ENCODE measurements at regions not wholly inside any gene's neighbourhood (a gene's known extent, or its start where the extent isn't known, plus 50 kb on each side); places are given as distances from the start of the nearest gene placed in this dataset.
A peak's percentile ranks its signal among the peaks of the same experiment; 100 is the strongest.

DNA sequence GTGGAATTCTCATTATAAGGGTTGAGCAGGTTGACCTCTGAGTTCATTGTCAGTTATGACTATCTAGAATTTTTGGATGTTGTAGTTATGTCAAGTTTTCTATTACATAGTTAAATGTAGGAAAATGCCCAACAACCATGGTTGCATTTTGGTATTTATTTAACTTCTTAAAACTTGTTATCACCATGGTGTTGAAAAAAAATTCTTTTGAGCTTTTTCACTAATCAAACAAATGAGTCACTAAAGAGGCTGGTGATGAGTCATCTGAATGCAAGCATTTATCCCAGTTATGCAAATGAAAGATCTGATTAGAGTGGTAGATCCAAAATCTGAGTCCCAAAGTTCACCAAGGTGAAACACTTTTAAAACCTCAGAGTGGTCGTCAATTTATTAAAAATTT is 624.7 kb upstream of the IGFBP3 start:
- DNase-seq (ENCODE audit: low read depth) = peak; percentile 98

DNA sequence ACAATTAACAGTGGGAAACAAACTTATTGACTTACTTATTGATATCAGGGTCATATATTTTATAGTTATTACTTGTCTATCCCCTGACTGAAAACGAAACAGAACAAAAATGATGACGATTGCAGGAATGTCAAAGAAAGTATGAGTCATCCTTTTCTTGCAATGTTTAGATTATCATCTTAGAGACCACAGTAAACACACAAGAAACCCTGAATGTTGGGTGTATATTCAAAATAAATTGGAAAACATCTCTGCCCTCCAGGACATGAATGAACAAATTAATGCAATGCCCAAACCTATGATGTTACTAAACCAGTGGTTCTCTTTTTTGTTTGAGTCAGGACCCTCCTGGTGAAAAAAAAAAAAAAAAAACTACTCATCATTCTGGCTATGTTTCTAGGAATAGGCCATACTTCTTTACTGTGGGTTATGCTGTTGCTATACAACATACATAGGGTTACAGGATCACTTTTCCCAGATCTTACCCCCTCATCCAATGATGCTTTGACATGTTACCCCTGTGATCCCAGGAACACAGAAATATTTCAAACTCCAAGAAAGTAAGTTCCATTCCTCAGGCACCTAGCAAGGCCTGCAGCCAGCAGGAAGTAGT is 623.4 kb upstream of the IGFBP3 start:
- DNase-seq (ENCODE audit: low read depth) = peak; percentile 95

DNA sequence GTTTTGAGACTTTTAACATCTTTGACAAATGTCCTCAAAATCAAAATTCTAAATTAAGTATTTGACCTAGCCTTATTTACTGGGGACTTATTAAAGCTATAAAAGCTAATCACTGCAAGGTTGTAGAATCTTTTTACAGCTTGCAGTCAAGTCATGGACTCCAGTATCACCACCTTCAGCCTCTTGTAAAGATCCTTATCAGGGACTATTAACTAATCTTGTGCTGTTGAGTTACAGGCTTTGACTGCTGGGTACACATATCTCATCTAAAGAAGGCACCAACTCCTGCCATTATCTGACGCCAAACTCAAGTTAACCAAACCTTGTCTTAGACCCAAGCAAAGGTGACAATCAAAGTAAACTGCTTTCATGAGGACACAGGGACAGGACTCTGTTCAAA is 621.0 kb upstream of the IGFBP3 start:
- no peak for DNase-seq (ENCODE audit: low read depth)

DNA sequence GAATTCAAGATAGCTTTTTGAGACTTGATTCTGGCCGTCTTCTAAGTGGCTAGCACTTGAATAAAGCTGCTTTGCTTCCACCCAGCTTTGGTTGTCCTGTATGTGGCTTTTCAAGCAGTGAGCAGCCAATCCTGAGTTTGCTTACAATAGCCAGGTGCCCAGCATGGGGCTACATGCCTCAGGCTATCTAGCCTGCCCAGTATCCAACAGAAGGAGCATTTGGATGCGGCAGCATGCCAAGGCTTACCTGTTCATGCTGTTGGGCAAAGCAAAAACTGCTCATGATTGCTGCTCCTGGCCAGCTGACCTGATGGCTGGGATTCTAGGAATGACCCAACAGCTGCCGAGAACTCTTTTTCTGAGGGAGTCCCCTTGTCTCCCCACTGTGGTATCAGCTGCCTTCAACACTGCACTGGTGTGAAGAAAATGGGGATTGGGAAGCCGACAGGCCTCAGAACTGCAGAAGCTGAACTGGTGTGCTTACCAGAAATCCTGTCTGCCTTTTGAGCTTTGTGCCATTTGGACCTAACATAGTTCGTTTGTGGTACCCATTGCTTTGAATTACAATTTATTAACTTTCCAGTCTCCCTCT is 618.9 kb upstream of the IGFBP3 start:
- no peak for DNase-seq (ENCODE audit: low read depth)

DNA sequence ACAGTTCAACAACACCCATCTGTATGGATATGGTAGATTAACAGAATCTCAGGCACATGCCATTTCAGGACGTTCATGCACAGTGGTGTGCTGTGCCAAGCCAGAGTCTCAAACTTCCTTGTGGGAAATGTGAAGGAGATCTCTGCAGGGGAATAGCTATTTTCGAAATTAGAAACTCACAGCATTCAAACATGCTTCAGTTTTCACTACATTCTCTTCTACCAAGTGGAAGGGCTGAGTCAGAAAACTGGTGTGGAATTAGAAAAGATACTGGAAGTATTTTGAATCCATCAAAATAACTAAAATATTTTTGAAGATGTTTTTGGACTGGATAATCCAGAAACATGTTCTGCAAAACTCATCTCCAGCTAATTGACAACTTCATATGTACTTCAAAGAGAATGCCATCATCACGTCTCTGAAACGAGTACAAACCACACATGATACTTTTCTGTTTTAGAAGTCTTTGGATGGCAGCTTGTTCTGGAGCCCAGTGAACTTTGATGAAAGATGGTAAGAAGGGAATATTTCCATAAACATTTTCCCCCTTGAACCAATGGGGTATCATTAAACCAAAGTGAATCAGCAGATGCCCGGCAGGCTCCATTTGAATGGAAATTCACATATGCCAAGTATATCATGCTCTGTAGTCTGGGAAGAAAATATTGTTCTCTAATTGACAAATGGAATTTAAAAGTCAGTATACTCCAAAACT is 616.3 kb upstream of the IGFBP3 start:
- no peak for DNase-seq (ENCODE audit: low read depth)

DNA sequence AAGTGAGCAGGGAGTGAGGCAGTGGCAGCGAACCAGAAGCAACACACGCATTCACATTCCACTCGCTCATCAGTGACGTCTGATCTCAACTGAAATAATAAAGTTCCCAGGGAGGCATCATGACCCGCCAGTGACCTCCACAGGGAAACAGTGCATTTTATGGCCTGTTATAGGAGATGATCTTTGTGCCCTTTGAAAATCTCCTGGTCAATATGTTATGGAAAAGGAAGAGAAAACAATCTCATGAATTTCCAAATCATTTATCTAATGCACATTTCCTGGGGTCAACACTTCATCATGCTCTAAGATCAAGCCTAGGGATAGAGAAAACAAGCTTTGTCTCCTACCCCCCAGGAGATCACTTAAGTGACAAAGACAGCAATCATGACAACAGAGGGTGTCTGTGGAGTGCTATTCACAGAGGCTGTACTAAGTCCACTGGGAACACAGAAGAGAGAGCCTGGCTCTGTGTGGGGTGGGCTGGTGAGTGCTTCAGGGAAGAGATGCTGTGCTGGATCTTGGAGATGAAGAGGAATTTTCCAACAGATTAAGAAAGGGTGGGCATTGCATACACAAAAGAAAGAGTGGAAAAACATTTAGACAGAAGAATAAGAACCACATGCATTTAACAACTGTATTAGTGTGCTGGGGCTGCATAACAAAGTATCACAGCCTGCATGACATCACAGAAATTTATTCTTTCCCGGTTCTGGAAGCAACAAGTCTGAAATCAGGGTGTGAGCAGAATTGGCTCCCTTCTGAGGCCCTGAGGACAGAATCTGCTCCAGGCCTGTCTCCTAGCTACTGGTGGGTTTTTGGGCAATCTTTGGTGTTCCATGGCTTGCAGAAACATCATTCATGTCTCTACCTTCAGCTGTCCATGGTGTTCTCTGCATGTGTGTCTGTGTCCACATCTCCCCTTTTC is 613.9 kb upstream of the IGFBP3 start:
- DNase-seq (ENCODE audit: low read depth) = peak; percentile 47

DNA sequence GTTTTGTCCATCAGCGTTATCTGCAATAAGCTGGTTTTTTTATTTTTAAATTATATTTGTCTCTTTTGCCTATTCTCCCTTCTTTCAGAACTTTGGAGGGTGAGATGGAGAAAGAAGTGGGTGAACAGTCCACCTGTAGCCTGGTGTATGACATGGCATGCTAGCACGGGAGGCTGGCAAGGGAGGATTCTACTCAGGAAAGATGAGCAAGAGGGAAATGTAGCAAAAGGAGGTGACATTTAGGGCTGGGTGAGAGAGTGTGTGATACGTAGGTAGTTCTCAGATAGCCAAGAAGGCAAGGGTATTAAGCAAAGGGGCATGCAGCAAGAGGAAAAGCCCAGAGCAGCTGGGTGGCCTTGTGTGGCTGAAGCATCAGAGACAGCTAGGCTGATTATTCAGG is 612.9 kb upstream of the IGFBP3 start:
- DNase-seq (ENCODE audit: low read depth) = no peak

DNA sequence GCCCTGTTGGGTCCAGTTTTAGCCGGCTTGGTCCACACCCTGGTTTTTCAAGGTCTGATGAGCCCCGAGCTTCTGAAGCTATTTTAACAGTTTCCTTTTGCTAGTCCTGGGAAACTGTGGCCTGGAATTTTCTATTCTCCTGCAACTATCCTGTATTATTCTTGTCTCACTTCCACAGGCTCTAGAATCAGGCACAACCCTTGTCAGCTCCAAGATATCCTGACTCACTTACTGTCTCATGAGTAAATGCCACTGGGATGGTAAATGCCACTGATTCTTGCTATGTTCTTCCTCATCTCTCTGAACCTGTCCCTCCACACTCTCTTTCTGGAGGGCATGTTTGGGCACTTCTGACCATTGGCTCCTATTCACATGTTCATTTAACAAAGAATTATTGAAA is 611.5 kb upstream of the IGFBP3 start:
- DNase-seq (ENCODE audit: low read depth) = no peak

DNA sequence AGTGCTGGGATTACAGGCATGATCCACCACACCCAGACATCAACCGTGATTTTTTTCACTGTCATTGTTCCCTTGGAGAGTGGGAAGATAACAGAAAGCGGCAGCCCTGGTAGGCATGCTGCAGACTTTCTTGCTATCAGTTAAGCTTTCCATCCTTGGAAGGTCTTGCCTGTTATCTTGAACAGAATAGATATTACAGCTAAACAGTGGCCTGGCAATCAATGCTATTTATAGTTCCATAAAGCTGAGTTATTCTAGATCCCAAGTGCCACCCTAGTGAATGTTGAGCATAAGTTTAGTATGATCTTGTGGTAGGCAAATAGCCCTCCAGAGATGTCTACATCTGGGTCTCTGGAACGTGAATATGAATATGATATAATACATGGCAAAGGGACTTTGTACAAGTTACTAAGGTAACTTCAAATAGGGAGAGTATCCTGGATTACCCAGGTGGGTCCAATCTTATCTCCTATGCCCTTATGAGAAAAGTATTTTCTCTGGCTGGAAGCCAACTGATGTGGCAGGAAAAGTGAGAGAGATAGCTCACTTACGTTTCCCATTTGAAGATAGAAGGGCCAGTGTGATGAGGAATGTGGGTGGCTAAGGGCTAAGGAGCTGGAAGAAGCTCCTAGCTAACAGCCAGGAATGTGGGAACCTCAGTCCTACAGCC is 609.1 kb upstream of the IGFBP3 start:
- DNase-seq (ENCODE audit: low read depth) = no peak

DNA sequence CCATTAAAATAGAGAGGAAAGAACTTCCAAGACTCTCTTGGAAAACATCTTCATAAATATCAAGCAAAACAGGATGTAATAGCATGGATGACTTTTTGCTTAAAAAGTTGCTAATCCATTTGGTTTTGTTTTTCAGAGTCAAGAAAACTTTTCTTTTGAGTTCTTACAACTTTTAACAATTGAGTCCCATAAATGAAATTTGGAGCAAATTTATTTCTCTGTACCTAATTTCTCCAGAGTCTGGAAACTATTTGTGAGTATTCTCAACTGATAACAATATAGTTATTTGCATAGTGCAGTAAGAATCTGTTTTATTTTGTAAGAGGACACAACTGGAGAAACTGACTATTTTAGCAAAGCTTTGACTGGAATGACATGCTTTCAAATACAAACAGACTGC is 606.3 kb upstream of the IGFBP3 start:
- DNase-seq (ENCODE audit: low read depth) = no peak

DNA sequence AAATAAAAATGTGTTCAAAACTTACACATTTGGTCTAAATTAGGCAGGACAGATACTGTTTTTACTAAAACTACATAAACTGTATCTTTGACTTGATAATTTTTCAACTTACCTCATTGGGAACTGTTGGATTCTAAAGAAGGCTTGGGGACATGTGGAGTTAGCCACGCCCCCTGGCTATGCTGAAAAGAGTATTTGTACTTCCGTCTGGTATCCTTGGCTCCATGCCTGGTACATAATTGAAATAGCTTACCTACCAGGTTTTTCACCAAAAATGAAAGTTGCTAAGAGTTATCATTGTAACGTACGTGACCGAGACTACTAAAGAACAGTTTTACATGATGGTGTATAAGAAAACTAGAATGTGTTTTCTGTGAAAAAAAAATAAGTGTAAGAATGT is 604.8 kb upstream of the IGFBP3 start:
- DNase-seq (ENCODE audit: low read depth) = no peak

DNA sequence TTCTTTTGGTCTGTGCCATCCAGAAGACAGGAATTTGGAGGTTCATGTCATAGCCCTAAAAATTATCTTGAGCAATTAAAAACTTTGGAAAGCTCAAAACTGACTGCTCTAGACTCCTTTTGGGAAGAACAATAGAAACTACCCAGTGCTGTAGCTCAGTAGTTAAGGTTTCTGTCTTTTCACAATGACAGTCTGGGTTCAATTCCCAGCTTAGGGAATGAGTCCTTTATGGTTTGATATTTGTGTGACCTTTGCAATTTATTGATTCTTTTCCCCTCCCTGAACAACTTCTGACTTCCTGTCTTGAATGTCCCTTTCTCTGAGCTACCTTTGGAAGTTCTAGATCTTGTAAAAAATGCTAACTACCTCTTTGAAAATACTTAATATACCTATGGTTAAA is 603.3 kb upstream of the IGFBP3 start:
- DNase-seq (ENCODE audit: low read depth) = no peak

DNA sequence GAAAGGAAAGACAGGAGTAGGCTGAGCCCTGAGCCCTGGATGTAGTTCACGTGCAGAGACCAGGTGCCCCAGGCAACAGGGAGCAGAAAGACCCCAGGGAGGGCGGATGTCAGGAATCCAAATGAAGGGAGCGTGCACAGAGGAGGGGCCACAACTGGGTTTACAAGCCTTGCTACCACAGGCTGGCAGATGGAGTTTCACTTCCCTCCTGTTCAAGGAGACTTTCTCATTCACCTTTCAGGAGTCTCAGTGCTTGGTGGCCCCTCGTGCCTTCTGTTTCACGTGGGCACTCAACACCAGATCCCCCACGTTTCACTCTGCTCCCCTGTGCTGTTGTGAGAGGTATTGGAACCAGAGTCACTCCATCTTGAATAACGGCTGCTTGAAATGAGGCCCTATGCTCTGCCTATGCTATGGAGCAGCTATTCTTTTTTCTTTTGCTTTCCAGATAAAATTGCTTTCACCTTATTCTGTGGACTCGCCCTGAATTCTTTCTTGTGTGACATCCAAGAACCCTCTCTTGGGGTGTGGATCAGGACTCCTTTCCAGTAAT is 601.4 kb upstream of the IGFBP3 start:
- DNase-seq (ENCODE audit: low read depth) = no peak

DNA sequence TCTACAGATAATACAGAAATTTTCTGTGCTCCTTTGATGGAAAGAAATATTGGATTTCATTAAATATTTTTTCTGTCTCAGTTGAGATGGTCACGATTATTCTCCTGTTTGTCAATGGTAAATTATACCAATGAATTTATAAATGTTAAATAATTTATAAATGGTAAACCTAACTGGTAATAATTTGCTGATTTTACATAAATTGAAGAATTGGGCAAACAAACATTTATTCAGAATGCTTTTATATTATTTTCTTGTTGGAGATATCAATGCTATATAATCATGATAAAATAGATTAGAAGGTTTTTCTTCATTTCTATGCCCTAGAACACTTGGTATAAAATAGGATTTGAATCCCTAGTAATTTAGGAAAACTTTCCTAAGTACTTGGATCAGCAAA is 597.6 kb upstream of the IGFBP3 start:
- no peak for DNase-seq (ENCODE audit: low read depth)

DNA sequence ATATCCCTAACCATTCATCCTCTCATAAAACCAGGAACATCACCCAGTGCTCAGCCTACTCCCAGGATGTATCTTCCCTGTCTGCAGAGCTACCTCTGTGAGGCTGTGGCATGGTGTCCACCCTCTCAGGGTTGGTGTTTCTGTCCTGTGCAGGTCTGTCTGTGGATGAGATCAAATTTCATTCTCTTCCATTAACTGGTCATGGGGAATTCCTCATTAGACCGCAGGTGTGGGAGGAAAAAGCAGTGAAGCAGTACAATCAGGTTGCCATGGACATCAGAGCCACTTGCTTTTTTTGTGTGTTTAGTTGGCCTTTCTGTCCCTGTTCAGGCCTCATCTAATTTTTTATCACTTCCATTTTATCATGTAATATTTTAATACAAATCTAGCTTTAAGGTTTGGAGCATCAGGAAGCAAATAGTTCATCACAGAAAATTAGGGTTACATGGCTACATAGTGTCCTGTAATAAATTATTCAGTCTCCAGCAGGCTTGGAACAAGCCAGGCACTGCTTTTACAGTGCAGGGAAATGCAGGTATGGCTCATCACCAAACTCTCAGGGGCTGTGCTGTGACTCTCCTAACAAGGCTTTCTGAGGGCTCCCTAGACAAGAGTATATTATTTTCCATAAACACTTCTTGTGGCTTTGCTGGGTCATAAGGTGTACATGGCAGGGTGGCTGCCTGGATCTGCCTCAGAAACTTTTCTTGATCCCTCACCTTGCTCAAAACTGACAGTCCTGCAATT is 594.9 kb upstream of the IGFBP3 start:
- DNase-seq (ENCODE audit: low read depth) = peak; percentile 93

DNA sequence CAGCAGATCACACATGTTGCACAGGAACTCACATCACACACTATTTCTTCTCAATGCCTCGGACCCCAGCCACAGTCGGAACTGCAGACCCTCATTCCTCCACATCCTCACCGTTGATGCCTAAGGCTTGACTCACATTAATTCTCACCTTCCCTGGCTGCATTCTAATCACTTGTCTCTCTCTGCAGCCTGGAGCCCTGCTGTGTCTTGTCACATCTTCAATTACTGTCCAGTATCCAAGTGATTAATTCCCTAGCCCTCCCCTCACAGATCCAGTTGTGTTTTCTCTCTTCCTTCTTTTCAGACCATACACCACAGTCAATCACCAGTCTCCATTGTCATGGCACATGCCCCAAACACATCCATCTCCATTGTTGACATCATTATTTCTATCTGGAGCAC is 592.4 kb upstream of the IGFBP3 start:
- no peak for DNase-seq (ENCODE audit: low read depth)

DNA sequence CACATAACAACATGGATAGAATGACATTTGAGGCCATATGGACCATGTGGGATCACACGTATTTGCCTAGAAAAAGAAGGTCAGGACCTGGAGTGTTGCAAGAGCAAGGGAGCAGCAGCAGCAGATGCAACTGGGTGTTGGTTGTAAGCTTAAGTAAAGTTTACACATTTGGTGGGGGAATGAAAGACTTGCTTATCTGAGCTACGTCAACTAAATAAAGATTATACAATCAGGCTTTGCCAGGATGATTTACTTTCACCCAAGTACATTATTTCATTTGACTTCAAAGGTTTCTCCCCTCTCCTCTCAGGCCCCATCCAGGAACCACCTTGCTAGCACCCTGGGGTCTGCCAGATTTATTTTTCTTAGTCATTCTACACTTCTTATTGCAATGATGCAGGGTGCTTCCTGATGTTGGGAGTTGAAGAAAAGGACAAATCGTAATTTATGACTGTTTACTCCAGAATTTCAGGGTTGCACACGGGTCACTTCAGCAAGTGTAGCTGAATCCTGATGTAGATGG is 591.9 kb upstream of the IGFBP3 start:
- no peak for DNase-seq (ENCODE audit: low read depth)

DNA sequence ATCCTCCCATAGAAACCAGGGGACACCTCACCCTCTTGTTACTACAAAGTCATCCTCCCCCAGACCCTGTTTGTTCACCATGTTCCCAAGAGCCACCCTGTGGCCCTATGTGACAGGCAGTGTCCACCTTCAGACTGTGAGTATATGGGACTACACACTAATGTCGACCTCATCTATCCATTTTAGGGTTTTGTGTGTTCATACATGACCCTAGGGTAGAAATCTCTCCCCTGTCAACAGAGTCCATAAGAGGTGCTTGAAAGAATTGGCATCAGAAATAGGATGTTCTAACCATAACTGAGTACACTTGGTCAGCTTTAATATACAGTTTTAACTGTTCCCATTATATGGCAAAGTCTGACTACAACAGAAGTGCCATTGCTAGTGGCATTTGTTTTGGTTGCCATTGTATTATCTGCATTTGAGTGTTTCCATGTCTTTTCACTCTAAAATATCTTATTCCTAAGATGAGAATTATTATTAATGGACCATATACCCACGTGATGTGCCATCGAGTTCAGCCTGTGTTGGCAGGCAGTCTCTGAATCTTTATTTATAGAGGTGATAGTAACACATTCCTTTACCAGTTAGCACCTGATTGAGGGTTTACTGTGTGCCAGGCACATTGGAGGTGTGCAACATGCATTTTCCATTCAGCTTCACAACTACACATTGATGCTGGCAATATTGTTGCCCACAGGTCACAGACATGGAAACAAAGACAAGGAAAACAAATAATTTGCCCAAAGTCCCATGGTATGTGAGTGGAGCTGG is 590.6 kb upstream of the IGFBP3 start:
- no peak for DNase-seq (ENCODE audit: low read depth)

DNA sequence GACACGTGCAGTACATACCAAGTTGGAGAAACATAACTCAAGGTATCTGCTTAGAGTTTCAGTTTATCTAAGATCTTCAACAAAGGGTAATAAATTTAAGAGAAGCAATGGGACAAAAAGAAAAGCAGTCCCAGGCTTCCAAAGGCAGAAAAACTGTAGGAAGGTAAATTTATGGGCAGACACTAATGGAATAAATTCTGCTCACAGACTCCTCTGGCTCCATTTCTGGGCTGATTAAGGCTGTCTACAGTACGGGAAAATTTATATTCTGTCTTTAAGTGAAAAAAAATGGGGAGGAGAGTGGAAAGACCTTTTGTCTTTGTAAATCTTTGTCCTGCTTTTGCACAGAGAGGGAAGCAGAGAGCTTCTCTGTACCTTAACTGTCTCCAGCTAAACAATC is 587.5 kb upstream of the IGFBP3 start:
- DNase-seq (ENCODE audit: low read depth) = no peak

DNA sequence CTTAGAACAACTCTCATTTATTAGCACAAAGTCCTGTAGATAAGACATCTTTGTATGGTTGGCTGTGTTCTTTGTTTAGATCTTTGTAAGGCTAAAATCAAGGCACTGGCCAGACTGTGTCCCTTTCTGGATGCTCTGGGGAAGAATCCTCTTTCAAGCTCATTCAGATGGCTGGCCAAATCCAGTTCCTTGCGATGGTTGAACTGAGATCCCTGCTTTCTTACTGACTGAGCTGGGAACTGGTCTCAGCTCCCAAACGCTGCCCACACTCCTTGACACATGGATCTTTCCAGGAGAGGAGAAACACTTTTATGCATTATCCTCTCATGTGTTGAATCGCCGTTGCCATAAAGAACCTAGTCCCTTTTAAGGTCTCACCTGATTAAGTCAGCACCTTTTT is 586.5 kb upstream of the IGFBP3 start:
- no peak for DNase-seq (ENCODE audit: low read depth)

Measured in renal cortical epithelial cell (primary cell).